Muscle layer of colon (tissue), 2 donors: ENCODE measurements at regions not wholly inside any gene's neighbourhood (a gene's known extent, or its start where the extent isn't known, plus 50 kb on each side); places are given as distances from the start of the nearest gene placed in this dataset.
"Not testable (repeated sequence)": the region's sequence is repeated elsewhere in the genome, so short reads cannot be mapped to it uniquely, and the experiment has no call there.

Source experiments
- H3K27ac ChIP-seq: one replicate; pipeline ENCODE4 v1.7.0; 2013; ENCODE audit warnings: low read depth, mild to moderate bottlenecking, low read length, moderate library complexity
- H3K27me3 ChIP-seq, 2 donors: one replicate each; pipeline ENCODE4 v1.7.0; 2013; ENCODE audit warnings: low read length in 2 of 2, mild to moderate bottlenecking in 2 of 2; ENCODE audit not compliant: insufficient read depth in 2 of 2, control insufficient read depth in 1 of 2
- H3K36me3 ChIP-seq: one replicate; pipeline ENCODE4 v1.7.0; 2013; ENCODE audit warnings: mild to moderate bottlenecking, low read length; ENCODE audit not compliant: insufficient read depth
- H3K4me1 ChIP-seq: one replicate; pipeline ENCODE4 v1.7.0; 2013; ENCODE audit warnings: mild to moderate bottlenecking, low read length; ENCODE audit not compliant: insufficient read depth
- H3K4me3 ChIP-seq, 2 donors: one replicate each; pipeline ENCODE4 v1.7.0; 2013; ENCODE audit warnings: low read length in 2 of 2, low read depth in 1 of 2, mild to moderate bottlenecking in 1 of 2, moderate library complexity in 1 of 2
- H3K9ac ChIP-seq: one replicate; pipeline ENCODE4 v1.7.0; 2013; ENCODE audit warnings: low read length
- H3K9me3 ChIP-seq: one replicate; pipeline ENCODE4 v1.7.0; 2013; ENCODE audit warnings: mild to moderate bottlenecking, low read length
- donor health status: abdominal sarcoma.
- donor health status: Adenocarcinoma of cecum.

DNA sequence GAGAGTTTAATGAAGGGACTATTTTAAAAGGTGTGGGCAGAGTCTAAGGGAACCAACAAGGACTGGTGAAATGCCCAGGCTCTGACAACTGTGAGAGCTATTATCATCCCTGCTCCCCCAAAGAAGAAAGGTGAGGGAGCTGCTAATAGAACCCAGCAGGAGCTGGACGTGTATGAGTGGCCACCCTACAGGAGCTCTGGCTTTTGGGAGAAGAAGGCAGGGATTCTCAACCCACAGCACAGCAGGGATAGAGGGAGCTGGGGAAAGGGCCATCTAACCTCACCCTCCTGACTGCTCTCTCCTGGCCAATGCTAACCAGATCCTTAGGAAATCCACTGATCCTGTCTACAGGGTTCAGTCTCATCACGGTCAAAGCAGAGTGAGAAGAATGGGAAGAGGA lies 57.1 kb downstream of the GRIN2B start:
- no peaks in the 10 kb centered on the region for H3K36me3 ChIP-seq
- H3K4me1 ChIP-seq = no peaks in the 10 kb centered on the region
- no peak overlapping the region for H3K4me3 ChIP-seq
- H3K9ac ChIP-seq = no peak overlapping the region
- no peak overlapping the region for H3K27ac ChIP-seq
- no peaks in the 10 kb centered on the region for H3K27me3 ChIP-seq
- H3K9me3 ChIP-seq = no peaks in the 10 kb centered on the region

GRCh38 chr12:13918897-13919296 lies 62.5 kb downstream of the GRIN2B start:
- Histone ChIP-seq H3K27me3 (no peaks in the 10 kb centered on the region), H3K4me1 (no peaks in the 10 kb centered on the region), H3K9me3 (no peaks in the 10 kb centered on the region), H3K4me3 (no peak overlapping the region), H3K9ac (no peak overlapping the region), H3K27ac (no peak overlapping the region), H3K36me3 (no peaks in the 10 kb centered on the region)

DNA sequence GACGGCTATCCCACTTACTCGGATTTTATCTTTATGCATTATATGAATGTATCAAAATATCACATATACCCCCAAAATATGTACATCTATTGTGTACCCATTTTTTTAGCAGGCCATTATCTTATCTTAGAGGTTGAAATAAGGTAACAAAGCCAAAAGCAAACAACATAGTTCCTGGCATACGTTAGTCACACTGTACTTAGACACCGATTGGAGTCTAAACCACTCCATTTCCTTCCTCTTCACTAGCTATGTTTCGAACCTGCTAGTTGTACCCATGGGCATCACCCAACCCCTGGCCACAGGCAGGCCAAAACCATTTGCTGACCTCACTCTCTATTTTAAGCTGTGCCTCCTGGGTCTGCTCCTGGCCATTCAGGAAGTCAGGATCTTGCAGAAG lies 66.3 kb downstream of the GRIN2B start:
- no peak overlapping the region for H3K9ac ChIP-seq
- H3K36me3 ChIP-seq = no peaks in the 10 kb centered on the region
- no peaks in the 10 kb centered on the region for H3K27me3 ChIP-seq
- no peak overlapping the region for H3K4me3 ChIP-seq
- no peaks in the 10 kb centered on the region for H3K9me3 ChIP-seq
- no peaks in the 10 kb centered on the region for H3K4me1 ChIP-seq
- no peak overlapping the region for H3K27ac ChIP-seq

GRCh38 chr12:13913371-13913770 lies 68.0 kb downstream of the GRIN2B start:
- Histone ChIP-seq H3K9me3 (no peaks in the 10 kb centered on the region), H3K4me1 (no peaks in the 10 kb centered on the region), H3K27ac (no peak overlapping the region), H3K9ac (no peak overlapping the region), H3K4me3 (no peak overlapping the region), H3K27me3 (no peaks in the 10 kb centered on the region), H3K36me3 (no peaks in the 10 kb centered on the region)

DNA sequence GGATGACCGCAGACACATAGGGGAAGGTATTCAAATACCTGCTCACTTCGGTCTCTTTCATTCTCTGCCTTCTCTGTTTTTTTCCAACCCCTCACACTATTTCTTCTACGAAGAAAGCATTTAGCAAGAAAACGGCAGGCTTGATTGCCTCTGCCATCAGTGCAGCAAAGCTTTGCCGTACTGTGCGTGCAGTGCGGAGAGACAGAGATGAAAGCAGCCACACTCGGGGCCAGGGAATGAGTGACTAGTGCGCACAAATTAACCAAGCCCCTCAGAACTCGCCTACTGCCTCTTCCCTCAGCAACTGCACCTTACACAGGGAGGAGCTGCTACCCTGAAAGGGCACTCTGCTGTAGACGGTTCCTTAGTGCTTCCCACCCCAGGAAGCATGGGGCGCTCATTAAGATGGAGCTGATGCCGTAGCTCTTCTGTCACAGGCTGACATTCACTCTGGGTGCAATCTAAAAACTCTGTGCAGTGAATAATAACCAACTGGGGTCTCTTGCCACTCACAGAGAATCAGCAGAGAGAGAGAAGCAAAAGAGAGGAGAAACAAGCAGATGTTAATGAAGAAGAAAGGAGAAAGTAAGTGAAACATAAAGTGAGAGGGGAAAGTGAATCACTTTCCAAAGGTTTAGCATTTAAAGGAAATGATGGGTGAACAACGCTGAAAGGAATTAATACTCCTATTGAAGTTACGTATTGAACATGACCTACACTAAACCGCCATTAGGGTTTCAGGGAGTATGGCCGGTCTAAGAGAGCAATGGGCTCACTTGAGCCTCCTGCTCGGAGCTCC lies 69.4 kb downstream of the GRIN2B start:
- no peak overlapping the region for H3K27ac ChIP-seq
- no peak overlapping the region for H3K9ac ChIP-seq
- no peaks in the 10 kb centered on the region for H3K4me1 ChIP-seq
- no peaks in the 10 kb centered on the region for H3K27me3 ChIP-seq
- H3K36me3 ChIP-seq = no peaks in the 10 kb centered on the region
- H3K9me3 ChIP-seq = no peaks in the 10 kb centered on the region
- no peak overlapping the region for H3K4me3 ChIP-seq

DNA sequence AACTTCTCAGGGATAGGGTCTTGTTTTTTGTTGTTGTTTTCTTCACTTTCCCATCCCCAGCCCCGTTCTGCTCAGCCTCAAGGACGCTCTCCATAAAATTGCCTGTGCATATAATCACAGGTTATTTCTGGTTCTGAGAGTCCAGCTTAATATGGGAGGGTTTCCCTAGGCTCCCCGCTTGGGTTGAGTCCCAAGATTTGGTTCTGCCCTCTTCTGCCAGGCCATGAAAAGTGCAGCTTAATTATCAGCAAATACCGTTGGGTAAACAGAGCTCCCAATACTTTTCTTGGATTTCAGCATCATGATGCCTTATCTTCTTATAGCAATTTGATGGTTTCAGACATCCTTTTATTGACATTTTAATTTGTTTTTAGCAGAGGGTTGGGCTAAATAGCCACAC lies 75.6 kb downstream of the GRIN2B start:
- Histone ChIP-seq H3K9ac (no peak overlapping the region), H3K9me3 (no peaks in the 10 kb centered on the region), H3K4me1 (no peaks in the 10 kb centered on the region), H3K27ac (no peak overlapping the region), H3K36me3 (no peaks in the 10 kb centered on the region), H3K27me3 (no peaks in the 10 kb centered on the region), H3K4me3 (no peak overlapping the region)

GRCh38 chr12:13900718-13901117 lies 80.7 kb downstream of the GRIN2B start:
- Histone ChIP-seq H3K4me3 (no peak overlapping the region), H3K27me3 (no peaks in the 10 kb centered on the region), H3K27ac (no peak overlapping the region), H3K4me1 (no peaks in the 10 kb centered on the region), H3K9ac (no peak overlapping the region), H3K9me3 (no peaks in the 10 kb centered on the region), H3K36me3 (no peaks in the 10 kb centered on the region)

GRCh38 chr12:13898387-13898786 lies 83.0 kb downstream of the GRIN2B start:
- not testable (repeated sequence) for H3K9me3 ChIP-seq, H3K4me3 ChIP-seq

DNA sequence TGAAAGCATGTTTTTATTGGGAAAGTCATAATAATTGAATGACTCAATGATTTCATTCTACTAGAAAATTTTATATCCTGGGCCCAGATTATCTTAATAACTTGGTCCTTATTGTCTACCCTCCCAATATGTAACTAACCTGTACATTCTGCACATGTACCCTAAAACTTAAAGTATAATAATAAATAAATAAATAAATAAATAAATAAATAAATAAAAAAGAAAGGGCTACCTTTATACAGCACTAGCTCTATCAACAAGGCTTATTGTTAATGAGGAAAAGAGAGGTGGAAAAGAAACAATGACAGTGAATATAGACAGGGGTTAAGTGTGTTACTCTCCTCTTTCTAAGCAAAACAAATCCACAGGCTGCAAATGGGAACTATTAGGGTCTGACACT lies 83.6 kb downstream of the GRIN2B start:
- no peaks in the 10 kb centered on the region for H3K4me1 ChIP-seq
- no peaks in the 10 kb centered on the region for H3K27me3 ChIP-seq
- H3K4me3 ChIP-seq = no peak overlapping the region
- H3K27ac ChIP-seq = no peak overlapping the region
- no peak overlapping the region for H3K9ac ChIP-seq
- no peaks in the 10 kb centered on the region for H3K36me3 ChIP-seq
- H3K9me3 ChIP-seq = no peaks in the 10 kb centered on the region

More at GRCh38 chr12:13898387-13898786, 83.0 kb downstream of the GRIN2B start:
- not testable (repeated sequence) for H3K4me1 ChIP-seq, H3K36me3 ChIP-seq, H3K27ac ChIP-seq, H3K9ac ChIP-seq, H3K27me3 ChIP-seq

GRCh38 chr12:13896063-13896626 lies 85.3 kb downstream of the GRIN2B start:
- Histone ChIP-seq H3K9me3 (no peaks in the 10 kb centered on the region), H3K4me1 (no peaks in the 10 kb centered on the region), H3K9ac (no peak overlapping the region), H3K4me3 (no peak overlapping the region), H3K36me3 (no peaks in the 10 kb centered on the region), H3K27me3 (no peaks in the 10 kb centered on the region), H3K27ac (no peak overlapping the region)

DNA sequence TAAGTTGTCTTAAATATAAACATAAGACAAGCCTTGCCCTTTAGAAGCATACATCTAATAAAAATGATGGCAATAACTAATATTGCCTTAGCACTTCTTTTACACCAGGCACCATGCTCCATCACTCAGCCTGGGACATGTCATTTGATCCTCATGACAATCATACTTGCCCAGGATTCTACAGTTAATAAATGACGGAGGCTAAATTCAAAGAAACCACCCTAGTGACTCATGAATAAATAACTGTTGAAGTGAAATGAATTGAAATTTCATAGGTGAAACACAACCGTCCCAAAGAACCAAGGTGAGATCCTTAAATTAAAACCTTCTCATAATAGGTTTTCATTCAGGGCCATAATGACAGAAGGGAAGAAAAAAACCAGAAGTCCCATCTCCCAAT lies 89.5 kb downstream of the GRIN2B start:
- Histone ChIP-seq H3K9ac (no peak overlapping the region), H3K27ac (no peak overlapping the region), H3K36me3 (no peaks in the 10 kb centered on the region), H3K27me3 (no peaks in the 10 kb centered on the region), H3K4me3 (no peak overlapping the region), H3K4me1 (no peaks in the 10 kb centered on the region), H3K9me3 (no peaks in the 10 kb centered on the region)

DNA sequence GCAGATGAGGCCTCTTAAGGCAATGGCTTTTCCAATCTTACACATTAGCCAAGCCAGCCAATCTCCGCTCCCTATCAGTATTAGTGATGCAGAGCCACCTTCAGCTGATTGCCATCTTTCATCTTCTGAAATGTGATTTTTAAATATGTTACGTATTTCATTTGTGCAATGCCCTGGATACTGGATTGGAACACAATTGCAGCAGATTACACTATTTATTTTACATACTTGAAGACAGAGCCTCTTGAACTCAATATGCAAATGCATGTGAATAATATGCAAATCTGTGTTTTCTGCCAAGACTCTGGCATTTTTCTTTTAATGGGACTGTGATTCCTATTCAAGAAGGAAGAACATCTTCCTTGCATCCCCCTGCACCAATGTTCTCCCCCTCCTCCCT lies 90.5 kb downstream of the GRIN2B start:
- H3K27ac ChIP-seq = no peak overlapping the region
- no peaks in the 10 kb centered on the region for H3K4me1 ChIP-seq
- no peaks in the 10 kb centered on the region for H3K9me3 ChIP-seq
- no peaks in the 10 kb centered on the region for H3K36me3 ChIP-seq
- H3K4me3 ChIP-seq = no peak overlapping the region
- no peaks in the 10 kb centered on the region for H3K27me3 ChIP-seq
- H3K9ac ChIP-seq = no peak overlapping the region
